ENCODE measurements at regions not wholly inside any gene's neighbourhood (a gene's known extent, or its start where the extent isn't known, plus 50 kb on each side); places are given as distances from the start of the nearest gene placed in this dataset.

DNA sequence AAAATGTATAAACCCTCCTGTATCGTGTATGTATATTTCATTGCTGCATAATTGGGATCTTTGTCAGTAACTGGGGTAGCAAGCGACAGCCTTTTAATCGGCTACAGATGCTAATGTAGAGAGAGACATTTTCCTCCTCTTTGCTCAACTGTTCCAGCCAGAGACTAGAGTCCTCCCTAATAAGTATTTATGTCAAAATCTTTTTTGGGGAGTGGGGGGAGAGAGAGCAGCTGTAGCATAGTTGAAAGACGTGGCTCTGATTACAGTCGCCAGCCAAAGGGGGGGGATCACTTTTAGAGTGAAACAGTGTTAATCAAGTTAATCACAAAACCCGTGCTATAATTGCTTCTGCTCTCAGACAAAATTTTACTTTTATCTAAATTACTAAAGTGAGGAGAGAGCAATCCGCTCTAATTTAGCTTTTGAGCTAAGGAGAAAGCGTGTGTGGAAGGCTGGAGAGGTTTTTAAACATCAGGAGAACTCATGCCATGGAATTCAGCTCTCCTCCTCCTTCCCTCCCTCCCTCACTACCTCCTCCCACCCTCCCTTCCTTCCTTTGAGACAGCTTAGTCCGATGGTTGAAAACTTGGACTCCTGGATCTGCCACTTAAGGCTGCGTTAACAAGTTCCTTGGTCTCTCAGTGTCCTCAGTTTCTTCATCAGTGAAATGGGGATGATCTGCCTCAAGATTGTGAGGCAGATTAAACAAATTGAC is 87.3 kb upstream of the ZNF618 start:
- Histone ChIP-seq H3K4me1 (no peaks in the 10 kb centered on the region), H3K36me3 (no peaks in the 10 kb centered on the region), H3K27ac (no peak overlapping the region), H3K4me3 (no peak overlapping the region), H3K27me3 (peaks cover 0 to 8% (median 0%) of the 10 kb centered on the region in 9 donors), H3K9me3 (peaks cover 0 to 3% (median 0%) of the 10 kb centered on the region in 12 donors)
- WGBS, 4 donors = 49 to 61% (median 58%) methylated on average over 10 of the region's 10 CpGs
- DNase-seq (no peak), ATAC-seq (no peak)
- intact Hi-C loops (cut with DNase I) = no loop called here
- no peak for TF ChIP-seq POLR2A (IDR thresholded peaks at IDR 0.05)
- TF ChIP-seq, protein P1, sequence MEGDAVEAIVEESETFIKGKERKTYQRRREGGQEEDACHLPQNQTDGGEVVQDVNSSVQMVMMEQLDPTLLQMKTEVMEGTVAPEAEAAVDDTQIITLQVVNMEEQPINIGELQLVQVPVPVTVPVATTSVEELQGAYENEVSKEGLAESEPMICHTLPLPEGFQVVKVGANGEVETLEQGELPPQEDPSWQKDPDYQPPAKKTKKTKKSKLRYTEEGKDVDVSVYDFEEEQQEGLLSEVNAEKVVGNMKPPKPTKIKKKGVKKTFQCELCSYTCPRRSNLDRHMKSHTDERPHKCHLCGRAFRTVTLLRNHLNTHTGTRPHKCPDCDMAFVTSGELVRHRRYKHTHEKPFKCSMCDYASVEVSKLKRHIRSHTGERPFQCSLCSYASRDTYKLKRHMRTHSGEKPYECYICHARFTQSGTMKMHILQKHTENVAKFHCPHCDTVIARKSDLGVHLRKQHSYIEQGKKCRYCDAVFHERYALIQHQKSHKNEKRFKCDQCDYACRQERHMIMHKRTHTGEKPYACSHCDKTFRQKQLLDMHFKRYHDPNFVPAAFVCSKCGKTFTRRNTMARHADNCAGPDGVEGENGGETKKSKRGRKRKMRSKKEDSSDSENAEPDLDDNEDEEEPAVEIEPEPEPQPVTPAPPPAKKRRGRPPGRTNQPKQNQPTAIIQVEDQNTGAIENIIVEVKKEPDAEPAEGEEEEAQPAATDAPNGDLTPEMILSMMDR (IDR thresholded peaks at IDR 0.05) = no peak

DNA sequence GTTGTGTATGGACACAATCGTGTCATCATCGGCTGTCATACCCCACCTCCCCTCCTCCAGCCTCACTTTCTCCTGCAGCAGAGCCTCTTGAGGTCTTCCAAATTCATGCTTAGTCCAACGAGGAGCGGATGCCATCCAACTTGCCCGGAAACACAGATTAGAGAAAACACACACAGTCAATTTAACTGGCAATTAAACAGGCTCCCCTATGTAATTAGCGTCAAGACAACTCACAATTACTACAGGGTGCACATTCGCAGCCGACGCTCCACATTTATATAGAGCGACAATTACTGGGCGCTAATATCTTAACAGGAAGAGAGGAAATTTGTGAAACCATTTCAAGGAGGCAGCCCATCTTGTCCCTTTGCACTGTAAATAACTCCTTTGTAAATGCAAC is 86.0 kb upstream of the ZNF618 start:
- TF ChIP-seq, protein P1 (IDR thresholded peaks at IDR 0.05) = no peak
- TF ChIP-seq POLR2A (IDR thresholded peaks at IDR 0.05) = no peak
- no peak overlapping the region for H3K27ac ChIP-seq
- intact Hi-C loops (cut with DNase I) = no loop called here
- ATAC-seq = no peak
- H3K36me3 ChIP-seq = no peaks in the 10 kb centered on the region
- DNase-seq = no peak
- H3K9me3 ChIP-seq = peaks cover 0 to 3% (median 0%) of the 10 kb centered on the region in 12 donors
- no peak overlapping the region for H3K4me3 ChIP-seq
- H3K4me1 ChIP-seq = no peaks in the 10 kb centered on the region
- H3K27me3 ChIP-seq = peaks cover 0 to 8% (median 0%) of the 10 kb centered on the region in 9 donors
- 89 to 95% (median 90%) methylated on average over 11 of the region's 11 CpGs for WGBS, 4 donors

DNA sequence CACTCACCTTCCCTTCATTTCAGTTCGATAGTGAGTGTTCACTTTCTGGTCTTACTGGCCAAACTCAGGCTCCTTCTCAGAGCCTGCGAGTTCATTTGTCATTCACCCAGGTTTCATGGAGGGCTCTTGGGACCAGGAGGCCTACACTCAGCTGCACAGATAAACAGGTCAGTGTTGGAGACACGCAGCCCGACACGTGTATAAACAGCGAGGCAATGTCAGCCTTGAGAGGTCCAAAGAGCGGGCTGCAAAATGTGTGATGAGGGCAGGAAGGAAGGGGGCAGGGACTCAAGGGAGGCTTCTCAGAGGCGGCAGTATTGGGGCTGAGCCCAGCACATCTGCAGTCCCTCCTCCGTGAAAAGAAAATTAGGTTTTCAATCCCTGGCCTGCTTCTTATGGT is 82.6 kb upstream of the ZNF618 start:
- TF ChIP-seq, protein P1 (IDR thresholded peaks at IDR 0.05) = no peak
- no peak for TF ChIP-seq POLR2A (IDR thresholded peaks at IDR 0.05)
- H3K4me1 ChIP-seq = no peaks in the 10 kb centered on the region
- no peak overlapping the region for H3K4me3 ChIP-seq
- intact Hi-C loops (cut with DNase I) = no loop called here
- H3K9me3 ChIP-seq = peaks cover 0 to 3% (median 0%) of the 10 kb centered on the region in 12 donors
- DNase-seq = no peak
- 59 to 71% (median 63%) methylated on average over 9 of the region's 9 CpGs for WGBS, 4 donors
- H3K27ac ChIP-seq = no peak overlapping the region
- no peak for ATAC-seq
- H3K36me3 ChIP-seq = no peaks in the 10 kb centered on the region
- peaks cover 0 to 10% (median 0%) of the 10 kb centered on the region in 9 donors for H3K27me3 ChIP-seq

DNA sequence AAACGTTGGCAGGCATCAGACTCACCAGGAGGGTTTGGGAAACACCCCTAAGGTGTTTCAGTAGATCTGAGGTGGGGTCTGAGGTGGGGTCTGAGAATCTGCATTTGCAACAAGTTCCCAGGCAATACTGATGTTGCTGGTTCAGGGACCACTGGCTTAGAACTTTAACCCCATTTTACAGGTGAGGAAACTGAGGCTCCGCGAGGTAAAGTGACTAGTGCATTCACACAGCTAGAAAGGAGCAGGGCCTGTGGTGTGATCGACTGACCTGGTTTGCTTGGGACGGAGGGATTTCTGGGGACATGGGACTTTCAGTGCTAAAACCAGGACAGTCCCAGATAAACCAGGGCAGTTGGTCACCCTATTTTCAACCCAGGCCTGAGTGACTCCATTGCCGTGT is 81.4 kb upstream of the ZNF618 start:
- WGBS, 4 donors = 86 to 88% (median 86%) methylated on average over 6 of the region's 6 CpGs
- H3K9me3 ChIP-seq = peaks cover 0 to 3% (median 0%) of the 10 kb centered on the region in 12 donors
- H3K4me3 ChIP-seq = no peak overlapping the region
- TF ChIP-seq POLR2A (IDR thresholded peaks at IDR 0.05) = no peak
- TF ChIP-seq, protein P1 (IDR thresholded peaks at IDR 0.05) = no peak
- H3K4me1 ChIP-seq = no peaks in the 10 kb centered on the region
- H3K27me3 ChIP-seq = peaks cover 0 to 10% (median 0%) of the 10 kb centered on the region in 9 donors
- ATAC-seq = no peak
- no peak overlapping the region for H3K27ac ChIP-seq
- DNase-seq = no peak
- intact Hi-C loops (cut with DNase I) = no loop called here
- H3K36me3 ChIP-seq = no peaks in the 10 kb centered on the region
